ENCODE measurements at regions not wholly inside any gene's neighbourhood (a gene's known extent, or its start where the extent isn't known, plus 50 kb on each side); places are given as distances from the start of the nearest gene placed in this dataset.

DNA sequence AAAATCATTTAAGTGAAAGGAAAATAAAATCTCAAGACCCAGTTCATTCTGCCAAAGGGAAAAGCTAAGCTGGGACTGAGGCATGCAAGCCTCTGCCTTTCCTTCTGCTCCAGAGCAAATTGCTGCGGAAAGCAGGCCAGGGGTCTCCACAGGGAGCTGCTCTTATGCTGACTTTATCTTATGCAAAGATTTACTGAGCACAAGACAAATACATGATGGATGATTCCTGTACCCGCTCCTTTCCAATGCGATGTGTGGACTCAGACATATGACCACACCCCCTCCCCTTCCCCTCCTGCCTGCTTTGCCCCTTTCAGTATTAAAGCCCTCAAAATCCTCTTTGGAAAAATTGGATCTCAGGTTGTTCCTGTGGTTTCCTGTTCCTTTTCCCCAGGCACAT, 74.2 kb upstream of the INSIG1 start:
- TF ChIP-seq CTCF (IDR thresholded peaks at IDR 0.05): no peak
- no peak for TF ChIP-seq POLR2A (IDR thresholded peaks at IDR 0.05)

All from body of pancreas (tissue), 4 donors.